Epithelial cell of esophagus (primary cell): ENCODE measurements at regions not wholly inside any gene's neighbourhood (a gene's known extent, or its start where the extent isn't known, plus 50 kb on each side); places are given as distances from the start of the nearest gene placed in this dataset.

Source experiments
- DNase-seq: peaks from one replicate; pipeline ENCODE4 v3.0.0; 2010; ENCODE audit warnings: low read depth
- H3K4me3 ChIP-seq: 2 replicates; pipeline ENCODE4 v1.5.1; 2011; ENCODE audit warnings: mild to moderate bottlenecking, low read length, control low read depth
- CTCF ChIP-seq: IDR thresholded peaks from 2 replicates; pipeline ENCODE4 v1.5.1; 2011; ENCODE audit warnings: low read depth, mild to moderate bottlenecking, low read length, control low read depth, inconsistent platforms; ENCODE audit not compliant: insufficient read depth; ENCODE audit errors: missing control alignments

- no peak overlapping the region for H3K4me3 ChIP-seq
- TF ChIP-seq CTCF: no peak
- peak; percentile 98 for DNase-seq
Measured at GRCh38 chr12:91778938-91779400, 366.7 kb downstream of the BTG1 start.

- no peak for TF ChIP-seq CTCF
- DNase-seq: peak; percentile 7
- no peak overlapping the region for H3K4me3 ChIP-seq
Measured at GRCh38 chr12:91778091-91778832, 367.4 kb downstream of the BTG1 start.

GRCh38 chr12:91777268-91777992, 368.2 kb downstream of the BTG1 start:
- no peak for TF ChIP-seq CTCF
- no peak overlapping the region for H3K4me3 ChIP-seq
- DNase-seq: peak; percentile 89

GRCh38 chr12:91774434-91774921, 371.2 kb downstream of the BTG1 start:
- no peak overlapping the region for H3K4me3 ChIP-seq
- TF ChIP-seq CTCF: no peak
- DNase-seq: no peak

- no peak for TF ChIP-seq CTCF
- DNase-seq: no peak
- H3K4me3 ChIP-seq: no peak overlapping the region
Measured at GRCh38 chr12:91773749-91774429, 371.8 kb downstream of the BTG1 start.

- H3K4me3 ChIP-seq: no peak overlapping the region
- peak; percentile 46 for DNase-seq
- no peak for TF ChIP-seq CTCF
Measured at GRCh38 chr12:91772411-91772810, 373.2 kb downstream of the BTG1 start.
